ENCODE measurements at regions not wholly inside any gene's neighbourhood (a gene's known extent, or its start where the extent isn't known, plus 50 kb on each side); places are given as distances from the start of the nearest gene placed in this dataset.

DNA sequence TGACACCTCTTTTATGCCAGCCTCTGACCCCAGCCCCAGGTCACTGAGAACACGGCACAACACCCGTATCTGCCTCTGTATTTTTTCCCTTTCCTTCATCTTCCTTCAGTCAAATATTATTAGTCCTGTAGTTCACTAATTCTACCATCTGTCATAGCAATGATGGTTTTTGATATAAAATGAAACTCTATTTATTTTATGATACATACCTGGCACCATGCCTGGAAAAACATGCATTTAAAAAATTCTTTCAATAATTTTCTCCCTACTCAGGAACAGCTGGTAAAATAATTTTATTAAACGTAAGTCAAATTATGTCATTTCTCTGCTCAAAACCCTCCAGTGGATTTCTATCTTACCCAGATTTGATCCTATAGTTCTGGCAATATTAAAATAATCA is 224.7 kb downstream of the CDH7 start:
- TF ChIP-seq, protein P1, sequence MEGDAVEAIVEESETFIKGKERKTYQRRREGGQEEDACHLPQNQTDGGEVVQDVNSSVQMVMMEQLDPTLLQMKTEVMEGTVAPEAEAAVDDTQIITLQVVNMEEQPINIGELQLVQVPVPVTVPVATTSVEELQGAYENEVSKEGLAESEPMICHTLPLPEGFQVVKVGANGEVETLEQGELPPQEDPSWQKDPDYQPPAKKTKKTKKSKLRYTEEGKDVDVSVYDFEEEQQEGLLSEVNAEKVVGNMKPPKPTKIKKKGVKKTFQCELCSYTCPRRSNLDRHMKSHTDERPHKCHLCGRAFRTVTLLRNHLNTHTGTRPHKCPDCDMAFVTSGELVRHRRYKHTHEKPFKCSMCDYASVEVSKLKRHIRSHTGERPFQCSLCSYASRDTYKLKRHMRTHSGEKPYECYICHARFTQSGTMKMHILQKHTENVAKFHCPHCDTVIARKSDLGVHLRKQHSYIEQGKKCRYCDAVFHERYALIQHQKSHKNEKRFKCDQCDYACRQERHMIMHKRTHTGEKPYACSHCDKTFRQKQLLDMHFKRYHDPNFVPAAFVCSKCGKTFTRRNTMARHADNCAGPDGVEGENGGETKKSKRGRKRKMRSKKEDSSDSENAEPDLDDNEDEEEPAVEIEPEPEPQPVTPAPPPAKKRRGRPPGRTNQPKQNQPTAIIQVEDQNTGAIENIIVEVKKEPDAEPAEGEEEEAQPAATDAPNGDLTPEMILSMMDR (conservative IDR thresholded peaks at IDR 0.05) = no peak
- no peak for TF ChIP-seq EZH2 (IDR thresholded peaks at IDR 0.05; ENCODE audit: low read depth)
- H3K9me2 ChIP-seq (ENCODE audit: insufficient read depth) = no peaks in the 10 kb centered on the region
- CTCF ChIA-PET = no interaction called here
- no peaks in the 10 kb centered on the region for H3K9me3 ChIP-seq (ENCODE audit: insufficient read depth, low read depth)
- H3K4me1 ChIP-seq (replicated peaks; ENCODE audit: insufficient read depth) = no peaks in the 10 kb centered on the region
- BruUV-seq (replicated peaks) = no TSS peak
- H3K4me3 ChIP-seq = no peak overlapping the region
- DNase-seq = no peak
- intact Hi-C loops (cut with micrococcal nuclease; ENCODE audit: unreplicated experiment) = no loop called here
- no peaks in the 10 kb centered on the region for H3F3A ChIP-seq (ENCODE audit: insufficient read depth, low read depth)
- no peaks in the 10 kb centered on the region for H4K20me1 ChIP-seq (ENCODE audit: insufficient read depth)
- no peaks in the 10 kb centered on the region for H3K79me2 ChIP-seq (ENCODE audit: low read depth)
- H3K4me2 ChIP-seq = no peak overlapping the region
- H2AFZ ChIP-seq = no peak overlapping the region
- no peaks in the 10 kb centered on the region for H3K36me3 ChIP-seq (ENCODE audit: low read depth)
- H3K27me3 ChIP-seq (ENCODE audit: insufficient read depth, low read depth) = no peaks in the 10 kb centered on the region
- POLR2A ChIA-PET (ENCODE audit: unreplicated experiment) = no interaction called here
- no peak overlapping the region for H3K27ac ChIP-seq

DNA sequence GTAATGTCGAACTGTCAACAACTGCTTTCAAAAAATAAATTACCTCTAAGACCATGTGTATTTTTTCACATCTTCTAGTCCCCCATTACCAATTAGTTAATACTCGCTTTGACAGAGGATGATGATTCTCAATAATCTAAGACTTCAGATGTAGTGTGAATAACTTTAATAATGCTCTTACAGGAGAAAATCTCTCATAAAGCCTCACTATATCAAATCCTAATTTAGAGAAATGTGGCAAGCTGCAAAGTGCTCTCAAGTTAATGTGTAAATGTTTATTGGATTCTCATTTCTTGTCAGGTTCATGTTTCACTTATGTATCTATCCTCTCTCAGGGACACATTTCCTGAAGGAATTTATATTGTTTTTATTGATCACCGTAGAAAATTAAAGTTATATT is 223.9 kb downstream of the CDH7 start:
- DNase-seq = no peak
- no peaks in the 10 kb centered on the region for H3K79me2 ChIP-seq (ENCODE audit: low read depth)
- no peaks in the 10 kb centered on the region for H3K9me3 ChIP-seq (ENCODE audit: insufficient read depth, low read depth)
- no peak overlapping the region for H3K4me3 ChIP-seq
- no peaks in the 10 kb centered on the region for H4K20me1 ChIP-seq (ENCODE audit: insufficient read depth)
- intact Hi-C loops (cut with micrococcal nuclease; ENCODE audit: unreplicated experiment) = no loop called here
- ChIA-PET POLR2A (ENCODE audit: unreplicated experiment) (no interaction called here), CTCF (no interaction called here)
- H3K36me3 ChIP-seq (ENCODE audit: low read depth) = no peaks in the 10 kb centered on the region
- no peak for TF ChIP-seq EZH2 (IDR thresholded peaks at IDR 0.05; ENCODE audit: low read depth)
- TF ChIP-seq, protein P1 (conservative IDR thresholded peaks at IDR 0.05) = no peak
- no peaks in the 10 kb centered on the region for H3K27me3 ChIP-seq (ENCODE audit: insufficient read depth, low read depth)
- no TSS peak for BruUV-seq (replicated peaks)
- H3K4me2 ChIP-seq = no peak overlapping the region
- no peak overlapping the region for H3K27ac ChIP-seq
- H3K4me1 ChIP-seq (replicated peaks; ENCODE audit: insufficient read depth) = no peaks in the 10 kb centered on the region
- H3F3A ChIP-seq (ENCODE audit: insufficient read depth, low read depth) = no peaks in the 10 kb centered on the region
- no peaks in the 10 kb centered on the region; the same call in 1 of the 2 replicates for H3K9me2 ChIP-seq (ENCODE audit: insufficient read depth)
- H2AFZ ChIP-seq = no peak overlapping the region

DNA sequence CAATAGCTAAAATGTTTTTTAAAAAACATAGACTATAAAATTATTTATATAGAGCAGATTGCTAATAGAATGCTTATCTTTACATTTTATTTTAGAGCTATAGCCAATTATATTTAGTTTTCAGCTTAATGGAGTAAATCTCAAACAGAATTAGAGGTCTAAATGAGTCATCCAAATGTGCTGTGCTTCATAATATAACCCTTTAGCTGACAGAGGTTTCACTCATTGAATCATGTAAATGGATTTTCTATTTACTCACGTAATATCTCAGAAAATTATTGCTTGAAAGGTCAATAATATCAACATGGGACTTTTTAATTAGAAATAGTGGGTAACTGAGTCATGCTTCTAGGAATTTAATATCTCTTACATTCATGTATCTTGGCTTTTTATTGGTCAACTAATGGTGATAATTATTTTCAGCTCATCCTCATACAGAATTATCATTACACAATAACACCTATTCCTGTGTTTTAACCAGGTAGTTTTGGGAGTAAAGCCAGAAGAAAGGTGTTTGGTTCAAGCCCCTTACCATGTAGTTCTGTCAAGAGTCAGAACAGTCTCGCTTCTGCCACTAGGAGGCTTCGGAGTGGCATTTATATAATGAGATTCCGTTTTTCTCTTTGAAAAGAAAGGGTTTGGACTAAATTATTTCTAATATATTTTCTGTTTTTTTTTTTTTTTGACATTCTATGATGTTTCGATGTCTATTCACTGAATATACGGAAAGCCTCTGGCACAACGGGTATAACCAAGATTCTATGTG is 217.6 kb downstream of the CDH7 start:
- Histone ChIP-seq H3K27ac (no peak overlapping the region), H3K9me3 (ENCODE audit: insufficient read depth, low read depth) (no peaks in the 10 kb centered on the region), H3K4me1 (replicated peaks; ENCODE audit: insufficient read depth) (no peaks in the 10 kb centered on the region), H3K36me3 (ENCODE audit: low read depth) (no peaks in the 10 kb centered on the region), H3K4me2 (no peak overlapping the region), H2AFZ (no peak overlapping the region), H3K27me3 (ENCODE audit: insufficient read depth, low read depth) (no peaks in the 10 kb centered on the region), H3K9me2 (ENCODE audit: insufficient read depth) (no peaks in the 10 kb centered on the region; the same call in 1 of the 2 replicates), H3K79me2 (ENCODE audit: low read depth) (no peaks in the 10 kb centered on the region), H4K20me1 (ENCODE audit: insufficient read depth) (no peaks in the 10 kb centered on the region), H3K4me3 (no peak overlapping the region), H3F3A (ENCODE audit: insufficient read depth, low read depth) (no peaks in the 10 kb centered on the region)
- ChIA-PET CTCF (no interaction called here), POLR2A (ENCODE audit: unreplicated experiment) (no interaction called here)
- BruUV-seq (replicated peaks) = no TSS peak
- TF ChIP-seq EZH2 (IDR thresholded peaks at IDR 0.05; ENCODE audit: low read depth) = no peak
- TF ChIP-seq, protein P1 (conservative IDR thresholded peaks at IDR 0.05) = peak; percentile 49
- no peak for DNase-seq
- intact Hi-C loops (cut with micrococcal nuclease; ENCODE audit: unreplicated experiment) = no loop called here

Measured in PC-9 (cell line).